ENCODE measurements at regions not wholly inside any gene's neighbourhood (a gene's known extent, or its start where the extent isn't known, plus 50 kb on each side); places are given as distances from the start of the nearest gene placed in this dataset.

- TF ChIP-seq, protein P1, sequence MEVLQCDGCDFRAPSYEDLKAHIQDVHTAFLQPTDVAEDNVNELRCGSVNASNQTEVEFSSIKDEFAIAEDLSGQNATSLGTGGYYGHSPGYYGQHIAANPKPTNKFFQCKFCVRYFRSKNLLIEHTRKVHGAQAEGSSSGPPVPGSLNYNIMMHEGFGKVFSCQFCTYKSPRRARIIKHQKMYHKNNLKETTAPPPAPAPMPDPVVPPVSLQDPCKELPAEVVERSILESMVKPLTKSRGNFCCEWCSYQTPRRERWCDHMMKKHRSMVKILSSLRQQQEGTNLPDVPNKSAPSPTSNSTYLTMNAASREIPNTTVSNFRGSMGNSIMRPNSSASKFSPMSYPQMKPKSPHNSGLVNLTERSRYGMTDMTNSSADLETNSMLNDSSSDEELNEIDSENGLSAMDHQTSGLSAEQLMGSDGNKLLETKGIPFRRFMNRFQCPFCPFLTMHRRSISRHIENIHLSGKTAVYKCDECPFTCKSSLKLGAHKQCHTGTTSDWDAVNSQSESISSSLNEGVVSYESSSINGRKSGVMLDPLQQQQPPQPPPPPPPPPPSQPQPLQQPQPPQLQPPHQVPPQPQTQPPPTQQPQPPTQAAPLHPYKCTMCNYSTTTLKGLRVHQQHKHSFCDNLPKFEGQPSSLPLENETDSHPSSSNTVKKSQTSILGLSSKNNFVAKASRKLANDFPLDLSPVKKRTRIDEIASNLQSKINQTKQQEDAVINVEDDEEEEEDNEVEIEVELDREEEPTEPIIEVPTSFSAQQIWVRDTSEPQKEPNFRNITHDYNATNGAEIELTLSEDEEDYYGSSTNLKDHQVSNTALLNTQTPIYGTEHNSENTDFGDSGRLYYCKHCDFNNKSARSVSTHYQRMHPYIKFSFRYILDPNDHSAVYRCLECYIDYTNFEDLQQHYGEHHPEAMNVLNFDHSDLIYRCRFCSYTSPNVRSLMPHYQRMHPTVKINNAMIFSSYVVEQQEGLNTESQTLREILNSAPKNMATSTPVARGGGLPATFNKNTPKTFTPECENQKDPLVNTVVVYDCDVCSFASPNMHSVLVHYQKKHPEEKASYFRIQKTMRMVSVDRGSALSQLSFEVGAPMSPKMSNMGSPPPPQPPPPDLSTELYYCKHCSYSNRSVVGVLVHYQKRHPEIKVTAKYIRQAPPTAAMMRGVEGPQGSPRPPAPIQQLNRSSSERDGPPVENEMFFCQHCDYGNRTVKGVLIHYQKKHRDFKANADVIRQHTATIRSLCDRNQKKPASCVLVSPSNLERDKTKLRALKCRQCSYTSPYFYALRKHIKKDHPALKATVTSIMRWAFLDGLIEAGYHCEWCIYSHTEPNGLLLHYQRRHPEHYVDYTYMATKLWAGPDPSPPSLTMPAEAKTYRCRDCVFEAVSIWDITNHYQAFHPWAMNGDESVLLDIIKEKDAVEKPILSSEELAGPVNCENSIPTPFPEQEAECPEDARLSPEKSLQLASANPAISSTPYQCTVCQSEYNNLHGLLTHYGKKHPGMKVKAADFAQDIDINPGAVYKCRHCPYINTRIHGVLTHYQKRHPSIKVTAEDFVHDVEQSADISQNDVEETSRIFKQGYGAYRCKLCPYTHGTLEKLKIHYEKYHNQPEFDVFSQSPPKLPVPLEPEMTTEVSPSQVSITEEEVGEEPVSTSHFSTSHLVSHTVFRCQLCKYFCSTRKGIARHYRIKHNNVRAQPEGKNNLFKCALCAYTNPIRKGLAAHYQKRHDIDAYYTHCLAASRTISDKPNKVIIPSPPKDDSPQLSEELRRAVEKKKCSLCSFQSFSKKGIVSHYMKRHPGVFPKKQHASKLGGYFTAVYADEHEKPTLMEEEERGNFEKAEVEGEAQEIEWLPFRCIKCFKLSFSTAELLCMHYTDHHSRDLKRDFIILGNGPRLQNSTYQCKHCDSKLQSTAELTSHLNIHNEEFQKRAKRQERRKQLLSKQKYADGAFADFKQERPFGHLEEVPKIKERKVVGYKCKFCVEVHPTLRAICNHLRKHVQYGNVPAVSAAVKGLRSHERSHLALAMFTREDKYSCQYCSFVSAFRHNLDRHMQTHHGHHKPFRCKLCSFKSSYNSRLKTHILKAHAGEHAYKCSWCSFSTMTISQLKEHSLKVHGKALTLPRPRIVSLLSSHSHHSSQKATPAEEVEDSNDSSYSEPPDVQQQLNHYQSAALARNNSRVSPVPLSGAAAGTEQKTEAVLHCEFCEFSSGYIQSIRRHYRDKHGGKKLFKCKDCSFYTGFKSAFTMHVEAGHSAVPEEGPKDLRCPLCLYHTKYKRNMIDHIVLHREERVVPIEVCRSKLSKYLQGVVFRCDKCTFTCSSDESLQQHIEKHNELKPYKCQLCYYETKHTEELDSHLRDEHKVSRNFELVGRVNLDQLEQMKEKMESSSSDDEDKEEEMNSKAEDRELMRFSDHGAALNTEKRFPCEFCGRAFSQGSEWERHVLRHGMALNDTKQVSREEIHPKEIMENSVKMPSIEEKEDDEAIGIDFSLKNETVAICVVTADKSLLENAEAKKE (CRISPR knock-in tag; IDR thresholded peaks at IDR 0.05): no peak
- TF ChIP-seq STAT1 (IDR thresholded peaks at IDR 0.05; ENCODE audit: unreplicated experiment): no peak
- TF ChIP-seq EZH2 (IDR thresholded peaks at IDR 0.05; ENCODE audit: low read depth, unreplicated experiment): no peak
- TF ChIP-seq NANOG (IDR thresholded peaks at IDR 0.05; ENCODE audit: borderline replicate concordance): no peak
- TF ChIP-seq CREB1 (CRISPR knock-in tag; IDR thresholded peaks at IDR 0.05; ENCODE audit: low read depth): no peak
- no peak for TF ChIP-seq ETS1 (IDR thresholded peaks at IDR 0.05)
These were observed 81.0 kb downstream of the NTMT2 start (continued) for GRCh38 chr1:170226767-170227166.

DNA sequence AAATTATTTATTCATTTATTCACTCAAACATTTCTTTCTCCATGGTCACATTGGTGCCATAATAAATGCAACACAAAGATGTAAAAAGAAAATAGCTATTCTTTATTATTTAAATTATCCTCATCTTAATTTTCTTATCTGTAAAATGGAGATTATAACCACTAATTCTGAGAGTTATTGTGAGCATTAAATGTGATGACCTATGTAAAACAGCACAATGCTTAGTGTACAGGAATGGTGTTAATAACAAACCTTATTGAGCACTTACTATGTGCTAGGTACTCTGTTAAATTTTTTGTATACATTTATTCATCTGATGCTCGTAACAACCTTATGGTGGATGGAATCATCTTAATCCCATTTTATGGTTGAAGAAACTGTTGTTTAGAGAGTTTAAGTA, 84.6 kb downstream of the NTMT2 start:
- H3K4me3 Mint-ChIP-seq: no peak overlapping the region
- H3K4me1 Mint-ChIP-seq: no peaks in the 10 kb centered on the region
- no peaks in the 10 kb centered on the region for H3K27me3 ChIP-seq (ENCODE audit: insufficient read depth)
- no peak for ATAC-seq
- no peak overlapping the region for H3K27ac Mint-ChIP-seq
- H3K27ac ChIP-seq (ENCODE audit: low read depth): no peak overlapping the region
- H3K4me1 ChIP-seq (ENCODE audit: insufficient read depth): no peaks in the 10 kb centered on the region
- no peaks in the 10 kb centered on the region for H3K36me3 ChIP-seq (ENCODE audit: insufficient read depth)
- no peaks in the 10 kb centered on the region for H3F3A ChIP-seq (replicated peaks; ENCODE audit: low read depth)
- H3K4me2 ChIP-seq: no peak overlapping the region
- DNase-seq (ENCODE audit: low spot score): no peak
- H3K36me3 Mint-ChIP-seq (ENCODE audit: low read depth): no peaks in the 10 kb centered on the region
- H3K79me2 ChIP-seq (replicated peaks; ENCODE audit: insufficient read depth): no peaks in the 10 kb centered on the region
- no peaks in the 10 kb centered on the region for H3K27me3 Mint-ChIP-seq (ENCODE audit: insufficient read depth, low read depth, poor library complexity)
- H3K4me3 ChIP-seq: no peak overlapping the region
- H3K9me3 Mint-ChIP-seq: no peaks in the 10 kb centered on the region
- H4K20me1 ChIP-seq (replicated peaks; ENCODE audit: insufficient read depth): no peaks in the 10 kb centered on the region
- no peak overlapping the region for H2AFZ ChIP-seq
- no peaks in the 10 kb centered on the region for H3K9me2 ChIP-seq (ENCODE audit: insufficient read depth)
- no peak for TF ChIP-seq ZNF114 (CRISPR knock-in tag; IDR thresholded peaks at IDR 0.05)
- TF ChIP-seq ETS1 (IDR thresholded peaks at IDR 0.05): no peak
- no peak for TF ChIP-seq JUNB (IDR thresholded peaks at IDR 0.05; ENCODE audit: unreplicated experiment)
- TF ChIP-seq, protein P1 (CRISPR knock-in tag; IDR thresholded peaks at IDR 0.05): no peak
- no peak for TF ChIP-seq NANOG (IDR thresholded peaks at IDR 0.05; ENCODE audit: borderline replicate concordance)
